ENCODE measurements at regions not wholly inside any gene's neighbourhood (a gene's known extent, or its start where the extent isn't known, plus 50 kb on each side); places are given as distances from the start of the nearest gene placed in this dataset.

GRCh38 chr10:101284101-101284743 lies 55.0 kb upstream of the LBX1 start (continued):
- no peak for TF ChIP-seq REST (IDR thresholded peaks at IDR 0.05; ENCODE audit: unreplicated experiment)
- no peak for TF ChIP-seq CREB1 (CRISPR knock-in tag; IDR thresholded peaks at IDR 0.05; ENCODE audit: low read depth)
- no peak for TF ChIP-seq EZH2phosphoT487 (IDR thresholded peaks at IDR 0.05; ENCODE audit: unreplicated experiment)

- peak overlapping the region; percentile 92 for H3K4me2 ChIP-seq
- H3K27me3 Mint-ChIP-seq (ENCODE audit: insufficient read depth, low read depth, poor library complexity), result peaks cover 81% of the 10 kb centered on the region
- H3K27ac ChIP-seq (ENCODE audit: low read depth), result no peak overlapping the region
- H3K4me3 ChIP-seq, result peak overlapping the region; percentile 76
- H3K9me2 ChIP-seq (ENCODE audit: insufficient read depth), result no peaks in the 10 kb centered on the region
- no peaks in the 10 kb centered on the region for H3K36me3 ChIP-seq (ENCODE audit: insufficient read depth)
- ATAC-seq, result no peak; the same call in 2 of the 3 replicates
- TF ChIP-seq CREB1 (CRISPR knock-in tag; IDR thresholded peaks at IDR 0.05; ENCODE audit: low read depth) (no peak), ZNF462 (CRISPR knock-in tag; IDR thresholded peaks at IDR 0.05) (no peak), JUNB (IDR thresholded peaks at IDR 0.05; ENCODE audit: unreplicated experiment) (no peak)
- no peaks in the 10 kb centered on the region for H3K9me3 Mint-ChIP-seq
- H3K4me1 ChIP-seq (ENCODE audit: insufficient read depth), result peaks cover 52% of the 10 kb centered on the region
- H3K36me3 Mint-ChIP-seq (ENCODE audit: low read depth), result no peaks in the 10 kb centered on the region; the same call in 2 of the 3 replicates
- H3K4me1 Mint-ChIP-seq, result peaks cover 64% of the 10 kb centered on the region
- H3K27ac Mint-ChIP-seq, result no peak overlapping the region
- no peaks in the 10 kb centered on the region for H3K79me2 ChIP-seq (replicated peaks; ENCODE audit: insufficient read depth)
- peaks cover 89% of the 10 kb centered on the region for H3K27me3 ChIP-seq (ENCODE audit: insufficient read depth)
- H3K4me3 Mint-ChIP-seq, result peak overlapping the region; percentile 67
- no peaks in the 10 kb centered on the region; the same call in 1 of the 2 replicates for H4K20me1 ChIP-seq (replicated peaks; ENCODE audit: insufficient read depth)
- no peak for DNase-seq (ENCODE audit: low spot score)
- H2AFZ ChIP-seq, result peak overlapping the region; percentile 95
- 0 out of 2 replicates have a peak, but pooled peaks cover 6% of the 10 kb centered on the region for H3F3A ChIP-seq (replicated peaks; ENCODE audit: low read depth)
These were observed 55.6 kb upstream of the LBX1 start for GRCh38 chr10:101284744-101285463.

Data from GM23338 (cell line).